ENCODE measurements at regions not wholly inside any gene's neighbourhood (a gene's known extent, or its start where the extent isn't known, plus 50 kb on each side); places are given as distances from the start of the nearest gene placed in this dataset.

- no peak for TF ChIP-seq ZFX (IDR thresholded peaks at IDR 0.05; ENCODE audit: borderline replicate concordance)
- TF ChIP-seq, protein P1, sequence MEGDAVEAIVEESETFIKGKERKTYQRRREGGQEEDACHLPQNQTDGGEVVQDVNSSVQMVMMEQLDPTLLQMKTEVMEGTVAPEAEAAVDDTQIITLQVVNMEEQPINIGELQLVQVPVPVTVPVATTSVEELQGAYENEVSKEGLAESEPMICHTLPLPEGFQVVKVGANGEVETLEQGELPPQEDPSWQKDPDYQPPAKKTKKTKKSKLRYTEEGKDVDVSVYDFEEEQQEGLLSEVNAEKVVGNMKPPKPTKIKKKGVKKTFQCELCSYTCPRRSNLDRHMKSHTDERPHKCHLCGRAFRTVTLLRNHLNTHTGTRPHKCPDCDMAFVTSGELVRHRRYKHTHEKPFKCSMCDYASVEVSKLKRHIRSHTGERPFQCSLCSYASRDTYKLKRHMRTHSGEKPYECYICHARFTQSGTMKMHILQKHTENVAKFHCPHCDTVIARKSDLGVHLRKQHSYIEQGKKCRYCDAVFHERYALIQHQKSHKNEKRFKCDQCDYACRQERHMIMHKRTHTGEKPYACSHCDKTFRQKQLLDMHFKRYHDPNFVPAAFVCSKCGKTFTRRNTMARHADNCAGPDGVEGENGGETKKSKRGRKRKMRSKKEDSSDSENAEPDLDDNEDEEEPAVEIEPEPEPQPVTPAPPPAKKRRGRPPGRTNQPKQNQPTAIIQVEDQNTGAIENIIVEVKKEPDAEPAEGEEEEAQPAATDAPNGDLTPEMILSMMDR (IDR thresholded peaks at IDR 0.05), result no peak
- H3K27ac ChIP-seq, result no peak overlapping the region
These were observed 131.8 kb upstream of the PITX2 start for GRCh38 chr4:110754716-110755115.

- TF ChIP-seq ZFX (IDR thresholded peaks at IDR 0.05; ENCODE audit: borderline replicate concordance), result no peak
- TF ChIP-seq, protein P1 (IDR thresholded peaks at IDR 0.05), result no peak
- no peak overlapping the region for H3K27ac ChIP-seq
These were observed 146.7 kb upstream of the PITX2 start for GRCh38 chr4:110769578-110769977.

GRCh38 chr4:110770353-110770752 is 147.5 kb upstream of the PITX2 start:
- no peak overlapping the region for H3K27ac ChIP-seq
- TF ChIP-seq, protein P1 (IDR thresholded peaks at IDR 0.05), result no peak
- no peak for TF ChIP-seq ZFX (IDR thresholded peaks at IDR 0.05; ENCODE audit: borderline replicate concordance)

- TF ChIP-seq, protein P1 (IDR thresholded peaks at IDR 0.05), result no peak
- TF ChIP-seq ZFX (IDR thresholded peaks at IDR 0.05; ENCODE audit: borderline replicate concordance), result no peak
These were observed 155.6 kb upstream of the PITX2 start for GRCh38 chr4:110778521-110778920.

GRCh38 chr4:110780538-110780937 is 157.7 kb upstream of the PITX2 start:
- TF ChIP-seq, protein P1 (IDR thresholded peaks at IDR 0.05), result no peak
- no peak for TF ChIP-seq ZFX (IDR thresholded peaks at IDR 0.05; ENCODE audit: borderline replicate concordance)
- H3K27ac ChIP-seq, result no peak overlapping the region

More at GRCh38 chr4:110778521-110778920, 155.6 kb upstream of the PITX2 start:
- no peak overlapping the region for H3K27ac ChIP-seq

- no peak overlapping the region for H3K27ac ChIP-seq
- TF ChIP-seq, protein P1 (IDR thresholded peaks at IDR 0.05), result no peak
- TF ChIP-seq ZFX (IDR thresholded peaks at IDR 0.05; ENCODE audit: borderline replicate concordance), result no peak
These were observed 159.1 kb upstream of the PITX2 start for GRCh38 chr4:110781944-110782343.

GRCh38 chr4:110787109-110787508 is 164.2 kb upstream of the PITX2 start:
- no peak overlapping the region for H3K27ac ChIP-seq
- no peak for TF ChIP-seq ZFX (IDR thresholded peaks at IDR 0.05; ENCODE audit: borderline replicate concordance)
- TF ChIP-seq, protein P1 (IDR thresholded peaks at IDR 0.05), result no peak
